NCI-H345 (cell line): ENCODE measurements at regions not wholly inside any gene's neighbourhood (a gene's known extent, or its start where the extent isn't known, plus 50 kb on each side); places are given as distances from the start of the nearest gene placed in this dataset.

Experiments
- DNase-seq: peaks from one replicate; lab custom pipeline; 2025; lab: John Stamatoyannopoulos, UW

- DNase-seq = no peak
Measured at GRCh38 chr12:98437806-98438595, 77.4 kb upstream of the TMPO start.

GRCh38 chr12:98438656-98439230 lies 76.6 kb upstream of the TMPO start:
- no peak for DNase-seq

GRCh38 chr12:98439471-98439951 lies 75.9 kb upstream of the TMPO start:
- no peak for DNase-seq

DNA sequence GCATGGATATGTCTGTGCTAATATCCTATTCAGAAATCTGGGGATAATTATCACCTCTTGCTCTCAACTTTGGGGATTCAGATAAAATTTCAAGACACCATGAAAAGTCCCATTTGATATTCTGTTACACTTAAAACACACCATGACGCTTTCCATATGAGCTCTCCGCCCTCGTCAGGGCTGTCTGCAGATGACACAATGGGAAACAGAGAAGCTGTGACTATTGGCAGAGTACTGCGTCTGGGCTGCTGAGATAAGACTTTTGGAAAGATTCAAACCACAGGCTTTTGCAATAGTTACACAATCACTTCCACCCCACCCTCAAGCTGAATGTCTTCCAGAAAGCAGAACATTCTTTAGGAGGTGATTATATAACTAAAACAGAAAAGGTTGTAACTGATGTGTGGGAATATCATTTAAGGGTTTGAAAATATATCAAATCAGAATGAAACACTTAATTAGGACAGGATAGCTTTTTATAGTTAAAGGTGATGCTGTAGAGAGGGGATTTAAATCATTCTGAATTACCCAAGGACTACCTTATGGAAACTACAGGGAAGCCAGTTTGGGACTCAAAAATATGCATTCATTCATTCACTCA lies 75.3 kb upstream of the TMPO start:
- no peak for DNase-seq

DNA sequence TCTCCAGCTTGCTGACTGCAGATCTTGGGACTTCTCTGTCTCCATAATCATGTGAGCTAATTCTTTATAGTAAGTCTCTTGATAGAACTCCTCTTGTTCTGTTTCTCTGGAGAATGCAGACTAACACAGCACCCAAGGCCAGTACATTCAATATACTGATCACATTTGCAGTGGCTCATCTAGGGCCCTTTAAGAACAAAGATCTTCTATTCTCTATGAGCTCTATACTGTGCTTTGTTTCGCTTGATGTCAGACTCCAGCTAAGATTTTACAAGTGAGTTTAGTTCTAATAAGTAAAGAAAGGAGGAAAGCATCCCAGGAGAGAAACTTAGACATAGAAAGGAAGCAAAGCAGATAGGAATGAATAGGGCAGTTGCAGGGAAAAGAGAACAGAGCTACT lies 69.3 kb upstream of the TMPO start:
- no peak for DNase-seq

GRCh38 chr12:98446682-98447081 lies 68.7 kb upstream of the TMPO start:
- DNase-seq = no peak

- no peak for DNase-seq
Measured at GRCh38 chr12:98449584-98449983, 65.8 kb upstream of the TMPO start.

- DNase-seq = no peak
Measured at GRCh38 chr12:98453070-98453469, 62.3 kb upstream of the TMPO start.

- DNase-seq = no peak
Measured at GRCh38 chr12:98453492-98453891, 61.9 kb upstream of the TMPO start.

- peak; percentile 15 for DNase-seq
Measured at GRCh38 chr12:98456041-98456440, 59.3 kb upstream of the TMPO start.

- no peak for DNase-seq
Measured at GRCh38 chr12:98456576-98457573, 58.5 kb upstream of the TMPO start.

DNA sequence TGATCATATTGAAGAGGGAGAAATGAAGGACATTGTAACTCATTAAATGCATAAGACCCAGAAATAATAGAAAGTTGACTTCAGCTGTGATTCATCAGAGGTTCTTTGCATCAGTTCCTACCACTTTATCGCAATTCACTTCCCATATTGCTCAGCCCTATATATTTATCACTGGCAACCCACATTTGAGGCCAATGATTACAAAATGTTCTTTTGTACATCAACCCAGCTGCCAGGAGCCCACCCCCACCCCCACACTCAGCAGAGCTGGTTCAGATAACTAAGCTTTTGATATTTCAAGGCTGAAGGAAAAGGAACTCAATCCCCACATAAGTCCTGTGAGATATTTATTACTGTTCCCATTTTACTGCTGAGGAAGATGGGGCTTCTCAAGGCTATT lies 51.2 kb upstream of the TMPO start:
- DNase-seq = no peak

- no peak for DNase-seq
Measured at GRCh38 chr12:98465505-98465904, 49.9 kb upstream of the TMPO start.
